Lung (tissue), 11 donors: ENCODE measurements at regions not wholly inside any gene's neighbourhood (a gene's known extent, or its start where the extent isn't known, plus 50 kb on each side); places are given as distances from the start of the nearest gene placed in this dataset.

Experiments used
- ATAC-seq: fragments of 200-7000 bp; cut with Tn5 transposase; one replicate; pipeline ENCODE4 v1.9.1; 2020; ENCODE audit warnings: moderate number of reproducible peaks; ENCODE audit not compliant: insufficient read depth, low FRiP score
- DNase-seq, 3 donors: peaks; one replicate each; pipeline ENCODE4 v3.0.0-alpha.2; 2013 to 2017
- H3K27ac ChIP-seq, 2 donors: one replicate each; pipeline ENCODE4 v1.5.1; 2013; ENCODE audit warnings: mild to moderate bottlenecking in 2 of 2, moderate library complexity in 2 of 2, control low read depth in 1 of 2, inconsistent platforms in 1 of 2, low read depth in 1 of 2, low read length in 1 of 2
- H3K27me3 ChIP-seq, 3 donors: one replicate each; pipeline ENCODE4 v1.5.1; 2013; ENCODE audit warnings: low read length in 2 of 3; ENCODE audit not compliant: control insufficient read depth in 3 of 3, insufficient read depth in 3 of 3
- H3K36me3 ChIP-seq, 4 donors: one replicate each; pipeline ENCODE4 v1.5.1; 2013; ENCODE audit warnings: low read length in 4 of 4, mild to moderate bottlenecking in 1 of 4, moderate library complexity in 1 of 4; ENCODE audit not compliant: control insufficient read depth in 4 of 4, insufficient read depth in 4 of 4
- H3K4me1 ChIP-seq, 5 donors: one replicate each; pipeline ENCODE4 v1.5.1; 2013; ENCODE audit warnings: low read length in 5 of 5, mild to moderate bottlenecking in 2 of 5, moderate library complexity in 1 of 5; ENCODE audit not compliant: control insufficient read depth in 5 of 5, insufficient read depth in 5 of 5
- H3K4me3 ChIP-seq: one replicate; pipeline ENCODE4 v1.5.1; 2013; ENCODE audit warnings: mild to moderate bottlenecking, control low read depth, moderate library complexity
- H3K9ac ChIP-seq, 2 donors: one replicate each; pipeline ENCODE4 v1.5.1; 2013; ENCODE audit warnings: low read length in 2 of 2, control low read depth in 1 of 2; ENCODE audit not compliant: insufficient read depth in 1 of 2
- H3K9me3 ChIP-seq, 4 donors: one replicate each; pipeline ENCODE4 v1.5.1; 2013; ENCODE audit warnings: low read length in 3 of 4, mild to moderate bottlenecking in 1 of 4, moderate library complexity in 1 of 4; ENCODE audit not compliant: control insufficient read depth in 4 of 4, insufficient read depth in 3 of 4
- WGBS, 2 donors: extraction: QIAGEN DNeasy Blood & Tissue Kit; methylation state at CpG; one replicate each; pipeline ENCODE4 v1.1.7; 2013; 5-methylcytosine and 5-hydroxymethylcytosine counted together
- TF ChIP-seq, protein P1 (sequence below): IDR thresholded peaks from 2 replicates; pipeline ENCODE4 v1.5.1; 2012; ENCODE audit warnings: mild to moderate bottlenecking; ENCODE audit errors: control extremely low read depth, extremely low read depth
- donor health status: control.
- donor health status: control.
- donor health status: Bipolar disorder and iron deficiency.
- donor health status: healthy.
- donor health status: DM: yes; HTN: yes; CAD: no.

DNA sequence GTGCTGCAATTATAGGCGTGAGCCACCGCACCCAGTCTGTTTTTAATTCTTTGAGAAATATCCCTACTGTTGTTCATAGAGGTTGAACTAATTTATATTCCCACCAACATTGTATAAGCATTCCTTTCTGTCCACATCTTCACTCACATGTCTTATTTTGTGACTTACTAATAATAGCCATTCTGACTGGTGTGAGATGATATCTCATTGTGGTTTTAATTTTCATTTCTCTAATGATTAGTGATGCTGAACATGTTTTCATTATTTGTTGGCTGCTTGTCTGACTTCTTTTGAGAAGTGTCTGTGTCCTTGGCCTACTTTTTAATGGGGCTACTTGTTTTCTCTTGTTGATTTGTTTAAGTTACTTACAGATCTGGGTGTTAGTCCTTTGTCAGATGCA, 310.9 kb upstream of the MAOA start:
- no peak overlapping the region for H3K9ac ChIP-seq
- no peaks in the 10 kb centered on the region for H3K36me3 ChIP-seq
- no peaks in the 10 kb centered on the region for H3K4me1 ChIP-seq
- H3K27ac ChIP-seq: no peak overlapping the region
- ATAC-seq (no peak), DNase-seq (no peak)
- 84 to 85% methylated on average over 2 of the region's 2 CpGs for WGBS, 2 donors
- no peaks in the 10 kb centered on the region for H3K9me3 ChIP-seq
- H3K4me3 ChIP-seq: no peak overlapping the region
- H3K27me3 ChIP-seq: peaks cover 0 to 5% (median 0%) of the 10 kb centered on the region in 3 donors
- TF ChIP-seq, protein P1, sequence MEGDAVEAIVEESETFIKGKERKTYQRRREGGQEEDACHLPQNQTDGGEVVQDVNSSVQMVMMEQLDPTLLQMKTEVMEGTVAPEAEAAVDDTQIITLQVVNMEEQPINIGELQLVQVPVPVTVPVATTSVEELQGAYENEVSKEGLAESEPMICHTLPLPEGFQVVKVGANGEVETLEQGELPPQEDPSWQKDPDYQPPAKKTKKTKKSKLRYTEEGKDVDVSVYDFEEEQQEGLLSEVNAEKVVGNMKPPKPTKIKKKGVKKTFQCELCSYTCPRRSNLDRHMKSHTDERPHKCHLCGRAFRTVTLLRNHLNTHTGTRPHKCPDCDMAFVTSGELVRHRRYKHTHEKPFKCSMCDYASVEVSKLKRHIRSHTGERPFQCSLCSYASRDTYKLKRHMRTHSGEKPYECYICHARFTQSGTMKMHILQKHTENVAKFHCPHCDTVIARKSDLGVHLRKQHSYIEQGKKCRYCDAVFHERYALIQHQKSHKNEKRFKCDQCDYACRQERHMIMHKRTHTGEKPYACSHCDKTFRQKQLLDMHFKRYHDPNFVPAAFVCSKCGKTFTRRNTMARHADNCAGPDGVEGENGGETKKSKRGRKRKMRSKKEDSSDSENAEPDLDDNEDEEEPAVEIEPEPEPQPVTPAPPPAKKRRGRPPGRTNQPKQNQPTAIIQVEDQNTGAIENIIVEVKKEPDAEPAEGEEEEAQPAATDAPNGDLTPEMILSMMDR: no peak

DNA sequence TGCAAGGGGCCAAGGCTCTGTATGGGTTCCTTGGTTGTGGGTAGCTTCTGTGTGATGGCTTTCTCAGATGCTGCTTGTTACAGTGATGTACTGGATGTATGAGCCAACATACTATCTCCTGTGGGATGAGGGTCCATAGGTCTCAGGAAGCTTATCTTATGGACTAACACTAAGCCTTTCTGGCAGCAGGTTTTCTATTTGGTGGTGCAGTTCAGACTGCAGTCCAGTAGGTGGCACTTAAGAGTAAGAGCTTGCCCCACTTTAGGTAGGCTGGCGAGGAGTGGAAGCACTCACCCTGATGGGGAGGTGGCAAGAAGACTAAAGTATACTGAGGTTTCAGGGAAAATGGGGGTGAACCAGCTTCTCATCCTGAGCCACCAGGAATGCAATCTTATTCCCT, 306.7 kb upstream of the MAOA start:
- H3K9me3 ChIP-seq: no peaks in the 10 kb centered on the region
- peaks cover 0 to 2% (median 0%) of the 10 kb centered on the region in 3 donors for H3K27me3 ChIP-seq
- peak; percentile 72 for ATAC-seq
- H3K27ac ChIP-seq: no peak overlapping the region
- 0 to 2% methylated on average over 1 of the region's 1 CpG for WGBS, 2 donors
- no peaks in the 10 kb centered on the region for H3K36me3 ChIP-seq
- H3K4me3 ChIP-seq: no peak overlapping the region
- peak in 1 of 3 donors; percentile 6 for DNase-seq
- no peaks in the 10 kb centered on the region for H3K4me1 ChIP-seq
- TF ChIP-seq, protein P1: peak; percentile 49
- no peak overlapping the region for H3K9ac ChIP-seq

DNA sequence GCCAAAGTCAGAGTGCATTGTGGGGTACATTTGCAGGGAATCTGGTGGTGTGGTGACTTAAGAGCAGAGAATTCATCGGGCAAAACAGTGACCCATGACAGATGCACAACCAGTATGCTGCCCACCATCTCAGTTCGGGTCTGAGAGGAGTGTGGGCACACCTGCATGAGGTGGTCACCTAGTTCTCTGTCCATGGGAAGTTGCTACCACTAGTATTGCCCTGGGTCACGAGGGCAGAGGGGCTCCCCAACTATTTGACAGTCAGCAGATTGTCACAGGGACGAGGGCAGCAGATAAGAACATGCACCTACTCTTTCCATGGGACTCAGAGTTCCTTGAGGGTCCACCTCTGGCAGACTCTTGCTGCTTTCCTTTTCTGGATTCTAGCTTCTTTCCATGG, 305.2 kb upstream of the MAOA start:
- DNase-seq: no peak
- no peak overlapping the region for H3K4me3 ChIP-seq
- 56 to 96% methylated on average over 4 of the region's 4 CpGs for WGBS, 2 donors
- no peak for ATAC-seq
- peaks cover 0 to 3% (median 2%) of the 10 kb centered on the region in 3 donors for H3K27me3 ChIP-seq
- no peaks in the 10 kb centered on the region for H3K9me3 ChIP-seq
- H3K36me3 ChIP-seq: no peaks in the 10 kb centered on the region
- no peak overlapping the region for H3K9ac ChIP-seq
- TF ChIP-seq, protein P1: no peak
- no peak overlapping the region for H3K27ac ChIP-seq
- H3K4me1 ChIP-seq: no peaks in the 10 kb centered on the region

DNA sequence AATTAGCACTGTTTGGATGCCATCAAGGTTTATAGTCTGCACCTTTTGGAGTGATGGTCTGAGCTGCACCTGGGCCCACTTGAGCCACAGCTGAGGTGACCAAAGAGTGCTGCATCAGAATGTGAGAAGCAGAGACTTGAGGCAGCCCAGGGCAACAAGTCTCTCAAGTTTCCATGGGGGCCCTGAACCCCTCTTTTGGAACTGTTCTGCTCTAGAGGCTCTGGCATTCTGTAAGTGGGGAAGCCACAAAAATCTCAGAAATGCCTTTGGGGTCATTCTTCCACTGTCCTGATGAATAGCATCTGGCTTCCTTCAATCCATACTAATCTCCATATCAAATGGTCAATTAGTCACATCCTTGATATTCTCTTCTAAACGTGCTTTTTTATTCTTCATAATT, 298.4 kb upstream of the MAOA start:
- 45 to 65% methylated on average over 1 of the region's 1 CpG for WGBS, 2 donors
- Histone ChIP-seq H3K9ac (no peak overlapping the region), H3K4me1 (no peaks in the 10 kb centered on the region), H3K9me3 (no peaks in the 10 kb centered on the region), H3K36me3 (no peaks in the 10 kb centered on the region), H3K4me3 (no peak overlapping the region), H3K27me3 (peaks cover 0 to 5% (median 2%) of the 10 kb centered on the region in 3 donors), H3K27ac (no peak overlapping the region)
- ATAC-seq (no peak), DNase-seq (no peak)
- TF ChIP-seq, protein P1: no peak
